Activated naive CD4-positive, alpha-beta T cell treated with anti-CD3 and anti-CD28 coated beads, Interleukin-2, amount 10 ng/mL, durations not matched to agents 7 days and 5 days (primary cell): ENCODE measurements at regions not wholly inside any gene's neighbourhood (a gene's known extent, or its start where the extent isn't known, plus 50 kb on each side); places are given as distances from the start of the nearest gene placed in this dataset.

ENCODE experiments used
- CTCF ChIA-PET: fragments of 350-600 bp; sonication (Branson Sonifier 250); formaldehyde crosslinking; loops from one replicate; lab custom pipeline; 2021; ENCODE audit warnings: antibody characterized with exemption; lab: Charles Lee
- DNase-seq: peaks from one replicate; pipeline ENCODE4 v3.0.0-alpha.2; 2020
- H3K27ac Mint-ChIP-seq: one replicate; pipeline ENCODE4 v1.8.0; 2021; ENCODE audit warnings: mild to moderate bottlenecking, moderate library complexity, mixed read lengths
- H3K27me3 Mint-ChIP-seq: one replicate; pipeline ENCODE4 v1.8.0; 2021; ENCODE audit warnings: mild to moderate bottlenecking, mixed read lengths
- H3K36me3 Mint-ChIP-seq: one replicate; pipeline ENCODE4 v1.8.0; 2021; ENCODE audit warnings: mixed read lengths
- H3K4me1 Mint-ChIP-seq: one replicate; pipeline ENCODE4 v1.8.0; 2021; ENCODE audit warnings: mixed read lengths
- H3K4me3 Mint-ChIP-seq: one replicate; pipeline ENCODE4 v1.8.0; 2021; ENCODE audit warnings: mild to moderate bottlenecking, moderate library complexity, mixed read lengths
- H3K9me3 Mint-ChIP-seq: one replicate; pipeline ENCODE4 v1.8.0; 2021; ENCODE audit warnings: mixed read lengths

- DNase-seq = no peak
- Mint-ChIP-seq H3K4me3 (no peak overlapping the region), H3K36me3 (no peaks in the 10 kb centered on the region), H3K27me3 (no peaks in the 10 kb centered on the region), H3K27ac (no peak overlapping the region), H3K9me3 (peaks cover 2% of the 10 kb centered on the region), H3K4me1 (no peaks in the 10 kb centered on the region)
- CTCF ChIA-PET = no interaction called here
These were observed 330.6 kb upstream of the IMPG1 start for GRCh38 chr6:76403064-76403463.

- no peaks in the 10 kb centered on the region for H3K9me3 Mint-ChIP-seq
- no peaks in the 10 kb centered on the region for H3K4me1 Mint-ChIP-seq
- DNase-seq = no peak
- CTCF ChIA-PET = no interaction called here
- no peaks in the 10 kb centered on the region for H3K27me3 Mint-ChIP-seq
- H3K27ac Mint-ChIP-seq = no peak overlapping the region
- no peak overlapping the region for H3K4me3 Mint-ChIP-seq
- H3K36me3 Mint-ChIP-seq = no peaks in the 10 kb centered on the region
These were observed 325.5 kb upstream of the IMPG1 start for GRCh38 chr6:76397966-76398365.

- Mint-ChIP-seq H3K4me3 (no peak overlapping the region), H3K4me1 (no peaks in the 10 kb centered on the region), H3K27ac (no peak overlapping the region), H3K36me3 (no peaks in the 10 kb centered on the region), H3K27me3 (no peaks in the 10 kb centered on the region), H3K9me3 (peaks cover 16% of the 10 kb centered on the region)
- no peak for DNase-seq
- CTCF ChIA-PET = no interaction called here
These were observed 309.7 kb upstream of the IMPG1 start for GRCh38 chr6:76382201-76382600.

GRCh38 chr6:76381612-76382011, 309.1 kb upstream of the IMPG1 start:
- Mint-ChIP-seq H3K27ac (no peak overlapping the region), H3K4me3 (no peak overlapping the region), H3K27me3 (no peaks in the 10 kb centered on the region), H3K36me3 (no peaks in the 10 kb centered on the region), H3K9me3 (peaks cover 16% of the 10 kb centered on the region), H3K4me1 (no peaks in the 10 kb centered on the region)
- no peak for DNase-seq
- CTCF ChIA-PET = no interaction called here

GRCh38 chr6:76351275-76351674, 278.8 kb upstream of the IMPG1 start:
- Mint-ChIP-seq H3K9me3 (peaks cover 4% of the 10 kb centered on the region), H3K4me3 (no peak overlapping the region), H3K4me1 (no peaks in the 10 kb centered on the region), H3K27me3 (no peaks in the 10 kb centered on the region), H3K36me3 (no peaks in the 10 kb centered on the region), H3K27ac (no peak overlapping the region)
- no peak for DNase-seq
- CTCF ChIA-PET = no interaction called here

GRCh38 chr6:76347539-76347938, 275.1 kb upstream of the IMPG1 start:
- no peaks in the 10 kb centered on the region for H3K36me3 Mint-ChIP-seq
- H3K4me1 Mint-ChIP-seq = no peaks in the 10 kb centered on the region
- no peak overlapping the region for H3K27ac Mint-ChIP-seq
- no peaks in the 10 kb centered on the region for H3K27me3 Mint-ChIP-seq
- peaks cover 5% of the 10 kb centered on the region for H3K9me3 Mint-ChIP-seq
- no peak for DNase-seq
- CTCF ChIA-PET = no interaction called here
- H3K4me3 Mint-ChIP-seq = no peak overlapping the region

- no peaks in the 10 kb centered on the region for H3K36me3 Mint-ChIP-seq
- no peaks in the 10 kb centered on the region for H3K4me1 Mint-ChIP-seq
- H3K27me3 Mint-ChIP-seq = no peaks in the 10 kb centered on the region
- no peak overlapping the region for H3K27ac Mint-ChIP-seq
- DNase-seq = no peak
- peaks cover 17% of the 10 kb centered on the region for H3K9me3 Mint-ChIP-seq
- CTCF ChIA-PET = no interaction called here
- H3K4me3 Mint-ChIP-seq = no peak overlapping the region
These were observed 270.2 kb upstream of the IMPG1 start for GRCh38 chr6:76342611-76343160.

GRCh38 chr6:76330031-76330430, 257.6 kb upstream of the IMPG1 start:
- Mint-ChIP-seq H3K9me3 (peaks cover 15% of the 10 kb centered on the region), H3K36me3 (no peaks in the 10 kb centered on the region), H3K27ac (no peak overlapping the region), H3K27me3 (no peaks in the 10 kb centered on the region), H3K4me1 (no peaks in the 10 kb centered on the region), H3K4me3 (no peak overlapping the region)
- no peak for DNase-seq
- CTCF ChIA-PET = no interaction called here

GRCh38 chr6:76326871-76327270, 254.4 kb upstream of the IMPG1 start:
- no peak overlapping the region for H3K4me3 Mint-ChIP-seq
- no peak overlapping the region for H3K27ac Mint-ChIP-seq
- H3K4me1 Mint-ChIP-seq = no peaks in the 10 kb centered on the region
- CTCF ChIA-PET = no interaction called here
- peaks cover 10% of the 10 kb centered on the region for H3K9me3 Mint-ChIP-seq
- no peaks in the 10 kb centered on the region for H3K36me3 Mint-ChIP-seq
- no peaks in the 10 kb centered on the region for H3K27me3 Mint-ChIP-seq
- no peak for DNase-seq
